ENCODE measurements at regions not wholly inside any gene's neighbourhood (a gene's known extent, or its start where the extent isn't known, plus 50 kb on each side); places are given as distances from the start of the nearest gene placed in this dataset.

GRCh38 chr13:65803530-65804392, 1426.4 kb downstream of the PCDH9 start (continued):
- TF ChIP-seq, protein P1, sequence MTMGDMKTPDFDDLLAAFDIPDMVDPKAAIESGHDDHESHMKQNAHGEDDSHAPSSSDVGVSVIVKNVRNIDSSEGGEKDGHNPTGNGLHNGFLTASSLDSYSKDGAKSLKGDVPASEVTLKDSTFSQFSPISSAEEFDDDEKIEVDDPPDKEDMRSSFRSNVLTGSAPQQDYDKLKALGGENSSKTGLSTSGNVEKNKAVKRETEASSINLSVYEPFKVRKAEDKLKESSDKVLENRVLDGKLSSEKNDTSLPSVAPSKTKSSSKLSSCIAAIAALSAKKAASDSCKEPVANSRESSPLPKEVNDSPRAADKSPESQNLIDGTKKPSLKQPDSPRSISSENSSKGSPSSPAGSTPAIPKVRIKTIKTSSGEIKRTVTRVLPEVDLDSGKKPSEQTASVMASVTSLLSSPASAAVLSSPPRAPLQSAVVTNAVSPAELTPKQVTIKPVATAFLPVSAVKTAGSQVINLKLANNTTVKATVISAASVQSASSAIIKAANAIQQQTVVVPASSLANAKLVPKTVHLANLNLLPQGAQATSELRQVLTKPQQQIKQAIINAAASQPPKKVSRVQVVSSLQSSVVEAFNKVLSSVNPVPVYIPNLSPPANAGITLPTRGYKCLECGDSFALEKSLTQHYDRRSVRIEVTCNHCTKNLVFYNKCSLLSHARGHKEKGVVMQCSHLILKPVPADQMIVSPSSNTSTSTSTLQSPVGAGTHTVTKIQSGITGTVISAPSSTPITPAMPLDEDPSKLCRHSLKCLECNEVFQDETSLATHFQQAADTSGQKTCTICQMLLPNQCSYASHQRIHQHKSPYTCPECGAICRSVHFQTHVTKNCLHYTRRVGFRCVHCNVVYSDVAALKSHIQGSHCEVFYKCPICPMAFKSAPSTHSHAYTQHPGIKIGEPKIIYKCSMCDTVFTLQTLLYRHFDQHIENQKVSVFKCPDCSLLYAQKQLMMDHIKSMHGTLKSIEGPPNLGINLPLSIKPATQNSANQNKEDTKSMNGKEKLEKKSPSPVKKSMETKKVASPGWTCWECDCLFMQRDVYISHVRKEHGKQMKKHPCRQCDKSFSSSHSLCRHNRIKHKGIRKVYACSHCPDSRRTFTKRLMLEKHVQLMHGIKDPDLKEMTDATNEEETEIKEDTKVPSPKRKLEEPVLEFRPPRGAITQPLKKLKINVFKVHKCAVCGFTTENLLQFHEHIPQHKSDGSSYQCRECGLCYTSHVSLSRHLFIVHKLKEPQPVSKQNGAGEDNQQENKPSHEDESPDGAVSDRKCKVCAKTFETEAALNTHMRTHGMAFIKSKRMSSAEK (CRISPR knock-in tag; IDR thresholded peaks at IDR 0.05; ENCODE audit: borderline replicate concordance), result no peak
- no peak for TF ChIP-seq GRHL2 (CRISPR knock-in tag; IDR thresholded peaks at IDR 0.05; ENCODE audit: insufficient replicate concordance, severe bottlenecking)
- TF ChIP-seq, protein P2, sequence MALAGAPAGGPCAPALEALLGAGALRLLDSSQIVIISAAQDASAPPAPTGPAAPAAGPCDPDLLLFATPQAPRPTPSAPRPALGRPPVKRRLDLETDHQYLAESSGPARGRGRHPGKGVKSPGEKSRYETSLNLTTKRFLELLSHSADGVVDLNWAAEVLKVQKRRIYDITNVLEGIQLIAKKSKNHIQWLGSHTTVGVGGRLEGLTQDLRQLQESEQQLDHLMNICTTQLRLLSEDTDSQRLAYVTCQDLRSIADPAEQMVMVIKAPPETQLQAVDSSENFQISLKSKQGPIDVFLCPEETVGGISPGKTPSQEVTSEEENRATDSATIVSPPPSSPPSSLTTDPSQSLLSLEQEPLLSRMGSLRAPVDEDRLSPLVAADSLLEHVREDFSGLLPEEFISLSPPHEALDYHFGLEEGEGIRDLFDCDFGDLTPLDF (CRISPR knock-in tag; IDR thresholded peaks at IDR 0.05), result no peak
- no peak for TF ChIP-seq PRRX2 (CRISPR knock-in tag; IDR thresholded peaks at IDR 0.05)
- TF ChIP-seq HMGA2 (CRISPR knock-in tag; IDR thresholded peaks at IDR 0.05), result no peak
- TF ChIP-seq MYBL2 (CRISPR knock-in tag; IDR thresholded peaks at IDR 0.05), result no peak
- TF ChIP-seq USF1 (CRISPR knock-in tag; IDR thresholded peaks at IDR 0.05), result no peak
- TF ChIP-seq ZNF219 (CRISPR knock-in tag; IDR thresholded peaks at IDR 0.05; ENCODE audit: borderline replicate concordance), result no peak

DNA sequence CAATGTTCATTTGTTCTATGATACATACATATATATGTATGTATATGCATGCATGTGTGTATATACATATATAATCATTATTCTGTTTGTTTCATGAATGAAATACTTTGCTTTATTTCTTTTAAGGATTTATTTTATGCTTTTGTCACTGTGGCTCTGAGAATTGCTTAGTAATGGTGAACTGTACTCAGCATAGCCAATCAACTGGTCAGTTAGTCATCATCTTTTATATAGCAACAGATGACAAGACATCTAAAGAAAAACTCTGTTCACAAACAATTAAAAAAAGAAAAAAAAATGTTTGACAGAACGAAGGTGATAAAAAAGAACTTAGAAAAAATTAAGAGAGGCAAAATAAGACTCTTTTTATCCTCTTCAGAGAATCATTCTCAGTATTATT, 1440.3 kb downstream of the PCDH9 start:
- H3K36me3 Mint-ChIP-seq, result no peaks in the 10 kb centered on the region
- DNase-seq (ENCODE audit: low spot score) (no peak), ATAC-seq (no peak)
- H3K27me3 Mint-ChIP-seq (ENCODE audit: low read depth), result no peaks in the 10 kb centered on the region
- no peak overlapping the region for H3K4me3 Mint-ChIP-seq
- ChIA-PET CTCF (no interaction called here), POLR2A (no interaction called here)
- TF ChIP-seq IRF2 (CRISPR knock-in tag; IDR thresholded peaks at IDR 0.05; ENCODE audit: borderline replicate concordance, low read depth) (no peak), FOXJ3 (CRISPR knock-in tag; IDR thresholded peaks at IDR 0.05; ENCODE audit: borderline replicate concordance) (no peak), TEAD1 (CRISPR knock-in tag; IDR thresholded peaks at IDR 0.05) (no peak), EMX1 (CRISPR knock-in tag; IDR thresholded peaks at IDR 0.05) (no peak)
- H3K4me1 Mint-ChIP-seq, result no peaks in the 10 kb centered on the region
- no peak overlapping the region for H3K27ac Mint-ChIP-seq
- H3K9me3 Mint-ChIP-seq, result peaks cover 8% of the 10 kb centered on the region; the same call in 1 of the 2 replicates

GRCh38 chr13:65787082-65787481, 1443.1 kb downstream of the PCDH9 start:
- ATAC-seq (no peak), DNase-seq (ENCODE audit: low spot score) (no peak)
- Mint-ChIP-seq H3K9me3 (peaks cover 8% of the 10 kb centered on the region; the same call in 1 of the 2 replicates), H3K27ac (no peak overlapping the region), H3K4me1 (no peaks in the 10 kb centered on the region), H3K27me3 (ENCODE audit: low read depth) (no peaks in the 10 kb centered on the region), H3K4me3 (no peak overlapping the region), H3K36me3 (no peaks in the 10 kb centered on the region)
- ChIA-PET CTCF (no interaction called here), POLR2A (no interaction called here)
- TF ChIP-seq ZNF263 (CRISPR knock-in tag; IDR thresholded peaks at IDR 0.05; ENCODE audit: low read depth), result no peak
- no peak for TF ChIP-seq ETV6 (CRISPR knock-in tag; IDR thresholded peaks at IDR 0.05)
- no peak for TF ChIP-seq MXD4 (CRISPR knock-in tag; IDR thresholded peaks at IDR 0.05; ENCODE audit: borderline replicate concordance)
- TF ChIP-seq, protein P3, sequence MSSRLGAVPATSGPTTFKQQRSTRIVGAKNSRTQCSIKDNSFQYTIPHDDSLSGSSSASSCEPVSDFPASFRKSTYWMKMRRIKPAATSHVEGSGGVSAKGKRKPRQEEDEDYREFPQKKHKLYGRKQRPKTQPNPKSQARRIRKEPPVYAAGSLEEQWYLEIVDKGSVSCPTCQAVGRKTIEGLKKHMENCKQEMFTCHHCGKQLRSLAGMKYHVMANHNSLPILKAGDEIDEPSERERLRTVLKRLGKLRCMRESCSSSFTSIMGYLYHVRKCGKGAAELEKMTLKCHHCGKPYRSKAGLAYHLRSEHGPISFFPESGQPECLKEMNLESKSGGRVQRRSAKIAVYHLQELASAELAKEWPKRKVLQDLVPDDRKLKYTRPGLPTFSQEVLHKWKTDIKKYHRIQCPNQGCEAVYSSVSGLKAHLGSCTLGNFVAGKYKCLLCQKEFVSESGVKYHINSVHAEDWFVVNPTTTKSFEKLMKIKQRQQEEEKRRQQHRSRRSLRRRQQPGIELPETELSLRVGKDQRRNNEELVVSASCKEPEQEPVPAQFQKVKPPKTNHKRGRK (CRISPR knock-in tag; IDR thresholded peaks at IDR 0.05; ENCODE audit: borderline replicate concordance), result no peak
